ENCODE measurements at regions not wholly inside any gene's neighbourhood (a gene's known extent, or its start where the extent isn't known, plus 50 kb on each side); places are given as distances from the start of the nearest gene placed in this dataset.

GRCh38 chr11:131145791-131146190 lies 224.6 kb upstream of the NTM start:
- TF ChIP-seq CTCF (IDR thresholded peaks at IDR 0.05) (no peak), POLR2A (IDR thresholded peaks at IDR 0.05) (no peak)
